Astrocyte (in vitro differentiated cells and primary cell): ENCODE measurements at regions not wholly inside any gene's neighbourhood (a gene's known extent, or its start where the extent isn't known, plus 50 kb on each side); places are given as distances from the start of the nearest gene placed in this dataset.
A peak's percentile ranks its signal among the peaks of the same experiment; 100 is the strongest.

Experiments used
- DNase-seq: peaks from one replicate; pipeline ENCODE4 v3.0.0-alpha.2; 2010; ENCODE audit warnings: low read depth
- FAIRE-seq: peaks from 2 replicates; lab custom pipeline; 2011; peaks lifted over from hg19 to GRCh38; lab: Jason Lieb, UNC
- H2AFZ ChIP-seq: 2 replicates; pipeline ENCODE4 v1.6.0; 2012; ENCODE audit warnings: low read depth, low read length, inconsistent platforms
- H3K27ac ChIP-seq: 2 replicates; pipeline ENCODE4 v1.5.1; 2011; ENCODE audit warnings: low read depth, low read length, inconsistent platforms
- H3K27me3 ChIP-seq: 2 replicates; pipeline ENCODE4 v1.6.0; 2011; ENCODE audit warnings: low read length, inconsistent platforms; ENCODE audit not compliant: insufficient read depth
- H3K36me3 ChIP-seq: 2 replicates; pipeline ENCODE4 v1.5.1; 2011; ENCODE audit warnings: low read length, inconsistent platforms; ENCODE audit not compliant: insufficient read depth
- H3K4me1 ChIP-seq: 2 replicates; pipeline ENCODE4 v1.5.1; 2011; ENCODE audit warnings: low read length, inconsistent platforms; ENCODE audit not compliant: insufficient read depth
- H3K4me2 ChIP-seq: 2 replicates; pipeline ENCODE4 v1.6.0; 2012; ENCODE audit warnings: low read length, inconsistent platforms
- H3K4me3 ChIP-seq: 2 replicates; pipeline ENCODE4 v1.5.1; 2011; ENCODE audit warnings: low read depth, mild to moderate bottlenecking, low read length, inconsistent platforms; ENCODE audit not compliant: insufficient read depth
- H3K79me2 ChIP-seq: 2 replicates; pipeline ENCODE4 v1.6.0; 2012; ENCODE audit warnings: mild to moderate bottlenecking, low read length, inconsistent platforms; ENCODE audit not compliant: insufficient read depth
- H3K9ac ChIP-seq: 2 replicates; pipeline ENCODE4 v1.6.0; 2012; ENCODE audit warnings: mild to moderate bottlenecking, low read length, inconsistent platforms
- H3K9me3 ChIP-seq: 2 replicates; pipeline ENCODE4 v1.5.1; 2012; ENCODE audit warnings: low read depth, mild to moderate bottlenecking, low read length, inconsistent platforms; ENCODE audit not compliant: insufficient read depth
- H4K20me1 ChIP-seq: 2 replicates; pipeline ENCODE4 v1.6.0; 2012; ENCODE audit warnings: low read length, inconsistent platforms; ENCODE audit not compliant: insufficient read depth
- H3K27ac Mint-ChIP-seq: one replicate; pipeline ENCODE4 v1.8.0; 2021; ENCODE audit warnings: mild to moderate bottlenecking, mixed read lengths; ENCODE audit not compliant: unreplicated experiment
- H3K27me3 Mint-ChIP-seq: one replicate; pipeline ENCODE4 v1.8.0; 2021; ENCODE audit warnings: low read depth, mixed read lengths; ENCODE audit not compliant: unreplicated experiment
- H3K36me3 Mint-ChIP-seq: one replicate; pipeline ENCODE4 v1.8.0; 2021; ENCODE audit warnings: low read depth, mixed read lengths; ENCODE audit not compliant: unreplicated experiment
- H3K4me1 Mint-ChIP-seq: one replicate; pipeline ENCODE4 v1.8.0; 2021; ENCODE audit warnings: low read depth, mixed read lengths; ENCODE audit not compliant: unreplicated experiment
- H3K4me3 Mint-ChIP-seq: one replicate; pipeline ENCODE4 v1.8.0; 2021; ENCODE audit warnings: mild to moderate bottlenecking, moderate library complexity, mixed read lengths; ENCODE audit not compliant: unreplicated experiment
- H3K9me3 Mint-ChIP-seq: one replicate; pipeline ENCODE4 v1.8.0; 2021; ENCODE audit warnings: mild to moderate bottlenecking, mixed read lengths; ENCODE audit not compliant: unreplicated experiment
- CTCF ChIP-seq: IDR thresholded peaks from 2 replicates; pipeline ENCODE4 v1.5.1; 2011; ENCODE audit warnings: low read depth, mild to moderate bottlenecking, inconsistent platforms, low read length, moderate library complexity; ENCODE audit not compliant: insufficient read depth
- EZH2 ChIP-seq: IDR thresholded peaks from 2 replicates; pipeline ENCODE4 v1.6.1; 2012; ENCODE audit warnings: mild to moderate bottlenecking, low read length, inconsistent platforms; ENCODE audit not compliant: insufficient read depth

- no peaks in the 10 kb centered on the region for H3K27me3 ChIP-seq
- Mint-ChIP-seq H3K36me3 (no peaks in the 10 kb centered on the region), H3K4me3 (no peak overlapping the region), H3K27me3 (no peaks in the 10 kb centered on the region), H3K9me3 (no peaks in the 10 kb centered on the region), H3K27ac (no peak overlapping the region), H3K4me1 (peaks cover 19% of the 10 kb centered on the region)
- H3K27ac ChIP-seq = no peak overlapping the region
- no peak overlapping the region for H2AFZ ChIP-seq
- H4K20me1 ChIP-seq = no peaks in the 10 kb centered on the region
- no peak overlapping the region for H3K9ac ChIP-seq
- no peak overlapping the region for H3K4me2 ChIP-seq
- FAIRE-seq (no peak), DNase-seq (peak; percentile 77)
- no peak overlapping the region for H3K4me3 ChIP-seq
- H3K36me3 ChIP-seq = no peaks in the 10 kb centered on the region
- H3K4me1 ChIP-seq = peaks cover 5% of the 10 kb centered on the region
- H3K79me2 ChIP-seq = no peaks in the 10 kb centered on the region
- no peaks in the 10 kb centered on the region for H3K9me3 ChIP-seq
- TF ChIP-seq CTCF (no peak), EZH2 (no peak)
Observed at GRCh38 chr12:19764408-19764807, 325.1 kb downstream of the AEBP2 start.

- Histone ChIP-seq H3K79me2 (no peaks in the 10 kb centered on the region), H3K4me3 (no peak overlapping the region), H3K4me1 (peaks cover 9% of the 10 kb centered on the region), H3K27ac (peak overlapping the region; percentile 39), H3K36me3 (no peaks in the 10 kb centered on the region), H2AFZ (peak overlapping the region; percentile 19), H4K20me1 (no peaks in the 10 kb centered on the region), H3K4me2 (peak overlapping the region; percentile 72), H3K27me3 (no peaks in the 10 kb centered on the region), H3K9ac (peak overlapping the region; percentile 41), H3K9me3 (no peaks in the 10 kb centered on the region)
- Mint-ChIP-seq H3K4me1 (peaks cover 13% of the 10 kb centered on the region), H3K27ac (peak overlapping the region; percentile 72), H3K27me3 (no peaks in the 10 kb centered on the region), H3K36me3 (no peaks in the 10 kb centered on the region), H3K4me3 (no peak overlapping the region), H3K9me3 (peaks cover 2% of the 10 kb centered on the region)
- peak; percentile 80 for FAIRE-seq
- TF ChIP-seq CTCF = no peak
- no peak for TF ChIP-seq EZH2
- peak; percentile 99 for DNase-seq
Observed at GRCh38 chr12:19771858-19772257, 332.6 kb downstream of the AEBP2 start.

- Histone ChIP-seq H4K20me1 (no peaks in the 10 kb centered on the region), H3K4me1 (peaks cover 9% of the 10 kb centered on the region), H2AFZ (no peak overlapping the region), H3K4me3 (no peak overlapping the region), H3K4me2 (no peak overlapping the region), H3K79me2 (no peaks in the 10 kb centered on the region), H3K9ac (no peak overlapping the region), H3K27ac (no peak overlapping the region), H3K9me3 (no peaks in the 10 kb centered on the region), H3K27me3 (no peaks in the 10 kb centered on the region), H3K36me3 (no peaks in the 10 kb centered on the region)
- H3K4me3 Mint-ChIP-seq = no peak overlapping the region
- TF ChIP-seq CTCF = no peak
- no peak for TF ChIP-seq EZH2
- FAIRE-seq (no peak), DNase-seq (no peak)
- peaks cover 16% of the 10 kb centered on the region for H3K4me1 Mint-ChIP-seq
- no peak overlapping the region for H3K27ac Mint-ChIP-seq
- no peaks in the 10 kb centered on the region for H3K36me3 Mint-ChIP-seq
- no peaks in the 10 kb centered on the region for H3K27me3 Mint-ChIP-seq
- H3K9me3 Mint-ChIP-seq = peaks cover 3% of the 10 kb centered on the region
Observed at GRCh38 chr12:19772776-19773175, 333.5 kb downstream of the AEBP2 start.
